MM.1S (cell line): ENCODE measurements at regions not wholly inside any gene's neighbourhood (a gene's known extent, or its start where the extent isn't known, plus 50 kb on each side); places are given as distances from the start of the nearest gene placed in this dataset.

Source experiments
- DNase-seq: peaks from one replicate; pipeline ENCODE4 v3.0.0-alpha.2; 2015
- H2AFZ ChIP-seq: fragments of 300-600 bp; sonication (generic); 2 replicates; pipeline ENCODE4 v1.6.0; 2016; ENCODE audit warnings: antibody characterized with exemption, low read length
- H3F3A ChIP-seq: fragments of 300-600 bp; sonication (generic); 2 replicates; pipeline ENCODE4 v1.6.1; 2016; ENCODE audit warnings: mild to moderate bottlenecking, antibody characterized with exemption, low read length, moderate library complexity, mixed read lengths; ENCODE audit not compliant: insufficient read depth
- H3K27ac ChIP-seq: fragments of 300-600 bp; sonication (generic); 2 replicates; pipeline ENCODE4 v1.5.1; 2016; ENCODE audit warnings: mild to moderate bottlenecking, low read length
- H3K27me3 ChIP-seq: fragments of 300-600 bp; sonication (generic); replicated peaks from 2 replicates; pipeline ENCODE4 v1.6.0; 2016; ENCODE audit warnings: low read length; ENCODE audit not compliant: insufficient read depth
- H3K36me3 ChIP-seq: fragments of 300-600 bp; sonication (generic); replicated peaks from 2 replicates; pipeline ENCODE4 v1.6.1; 2016; ENCODE audit warnings: mild to moderate bottlenecking, low read length, mixed read lengths; ENCODE audit not compliant: insufficient read depth
- H3K4me1 ChIP-seq: fragments of 300-600 bp; sonication (generic); 2 replicates; pipeline ENCODE4 v1.6.1; 2016; ENCODE audit warnings: low read length, mixed read lengths
- H3K4me2 ChIP-seq: fragments of 300-600 bp; sonication (generic); 2 replicates; pipeline ENCODE4 v1.6.0; 2016; ENCODE audit warnings: low read depth, low read length
- H3K4me3 ChIP-seq: fragments of 300-600 bp; sonication (generic); 2 replicates; pipeline ENCODE4 v1.5.1; 2016; ENCODE audit warnings: low read length, mixed read lengths
- H3K79me2 ChIP-seq: fragments of 300-600 bp; sonication (generic); 2 replicates; pipeline ENCODE4 v1.6.1; 2016; ENCODE audit warnings: mixed run types, low read length, mixed read lengths
- H3K9ac ChIP-seq: fragments of 300-600 bp; sonication (generic); 2 replicates; pipeline ENCODE4 v1.6.1; 2016; ENCODE audit warnings: low read length, mixed read lengths
- H3K9me2 ChIP-seq: fragments of 300-600 bp; sonication (generic); replicated peaks from 2 replicates; pipeline ENCODE4 v1.6.1; 2016; ENCODE audit warnings: mild to moderate bottlenecking, low read length, mixed read lengths; ENCODE audit not compliant: insufficient read depth
- H3K9me3 ChIP-seq: fragments of 300-600 bp; sonication (generic); replicated peaks from 2 replicates; pipeline ENCODE4 v1.6.1; 2016; ENCODE audit warnings: mild to moderate bottlenecking, low read length, mixed read lengths; ENCODE audit not compliant: insufficient read depth
- H4K20me1 ChIP-seq: fragments of 300-600 bp; sonication (generic); 2 replicates; pipeline ENCODE4 v1.6.1; 2016; ENCODE audit warnings: mild to moderate bottlenecking, low read length, moderate library complexity, mixed read lengths; ENCODE audit not compliant: insufficient read depth
- CTCF ChIP-seq: fragments of 300-600 bp; sonication (generic); IDR thresholded peaks from 2 replicates; pipeline ENCODE4 v1.5.1; 2016; ENCODE audit warnings: antibody characterized with exemption, low read length, mixed read lengths
- EZH2 ChIP-seq: fragments of 300-600 bp; sonication (generic); optimal IDR thresholded peaks from 2 replicates; pipeline ENCODE3; 2017; ENCODE audit warnings: low read depth, mild to moderate bottlenecking, antibody characterized with exemption, low read length, mixed read lengths
- EZH2phosphoT487 ChIP-seq: fragments of 300-600 bp; sonication (generic); IDR thresholded peaks from 2 replicates; pipeline ENCODE4 v1.6.1; 2018; ENCODE audit warnings: antibody characterized with exemption, low read length

GRCh38 chr1:220982686-220983085 lies 103.4 kb downstream of the HLX start:
- Histone ChIP-seq H2AFZ (no peak overlapping the region), H3F3A (no peaks in the 10 kb centered on the region), H3K4me3 (no peak overlapping the region), H3K4me2 (no peak overlapping the region), H3K27ac (no peak overlapping the region), H3K9me2 (no peaks in the 10 kb centered on the region), H3K9me3 (no peaks in the 10 kb centered on the region), H3K79me2 (no peaks in the 10 kb centered on the region), H3K9ac (no peak overlapping the region), H3K36me3 (no peaks in the 10 kb centered on the region), H3K4me1 (no peaks in the 10 kb centered on the region), H4K20me1 (no peaks in the 10 kb centered on the region), H3K27me3 (no peaks in the 10 kb centered on the region)
- TF ChIP-seq EZH2phosphoT487 (no peak), EZH2 (no peak), CTCF (no peak)
- no peak for DNase-seq

DNA sequence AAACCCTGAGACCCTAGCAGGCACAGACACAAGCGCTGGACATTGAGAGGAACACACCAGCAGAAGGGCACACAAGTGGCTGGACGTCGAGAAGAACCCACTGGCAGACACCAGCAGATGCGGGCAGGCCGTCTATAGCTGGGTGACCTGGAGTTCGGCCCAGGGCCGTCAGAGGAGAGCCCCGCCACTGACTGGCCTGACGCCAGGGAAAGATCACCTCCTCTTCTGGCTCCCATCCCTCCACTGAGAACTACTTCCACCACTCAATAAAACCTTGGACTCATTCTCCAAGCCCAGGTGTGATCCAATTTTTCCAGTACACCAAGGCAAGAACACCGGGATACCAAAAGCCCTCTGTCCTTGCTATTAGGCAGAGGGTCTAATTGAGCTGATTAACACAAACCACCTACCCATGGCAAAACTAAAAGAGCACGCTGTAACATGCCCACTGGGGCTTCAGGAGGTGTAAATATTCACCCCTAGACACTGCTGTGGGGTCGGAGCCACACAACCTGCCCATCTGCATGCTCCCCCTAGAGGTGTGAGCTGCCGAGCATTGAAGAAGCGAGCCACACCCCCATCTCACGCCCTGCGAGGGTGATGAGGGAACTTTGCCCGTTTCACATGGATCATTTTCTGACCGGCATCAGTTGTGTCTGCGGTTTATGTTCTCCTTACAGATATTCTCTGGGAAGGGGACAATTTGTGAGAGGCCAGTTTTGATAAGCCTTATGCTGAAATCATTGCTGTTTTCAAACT lies 104.8 kb downstream of the HLX start:
- H3K79me2 ChIP-seq, result no peaks in the 10 kb centered on the region
- no peak overlapping the region for H3K9ac ChIP-seq
- H3F3A ChIP-seq, result no peaks in the 10 kb centered on the region
- no peak overlapping the region for H3K27ac ChIP-seq
- no peaks in the 10 kb centered on the region for H3K27me3 ChIP-seq
- H3K9me2 ChIP-seq, result no peaks in the 10 kb centered on the region
- no peak overlapping the region for H3K4me3 ChIP-seq
- H3K4me1 ChIP-seq, result no peaks in the 10 kb centered on the region
- TF ChIP-seq CTCF (0 out of 2 replicates have a peak, but pooled peaks have one; percentile 4), EZH2phosphoT487 (no peak)
- H4K20me1 ChIP-seq, result no peaks in the 10 kb centered on the region
- no peaks in the 10 kb centered on the region for H3K9me3 ChIP-seq
- no peak for DNase-seq
- no peak overlapping the region for H3K4me2 ChIP-seq
- no peaks in the 10 kb centered on the region for H3K36me3 ChIP-seq
- H2AFZ ChIP-seq, result no peak overlapping the region

DNA sequence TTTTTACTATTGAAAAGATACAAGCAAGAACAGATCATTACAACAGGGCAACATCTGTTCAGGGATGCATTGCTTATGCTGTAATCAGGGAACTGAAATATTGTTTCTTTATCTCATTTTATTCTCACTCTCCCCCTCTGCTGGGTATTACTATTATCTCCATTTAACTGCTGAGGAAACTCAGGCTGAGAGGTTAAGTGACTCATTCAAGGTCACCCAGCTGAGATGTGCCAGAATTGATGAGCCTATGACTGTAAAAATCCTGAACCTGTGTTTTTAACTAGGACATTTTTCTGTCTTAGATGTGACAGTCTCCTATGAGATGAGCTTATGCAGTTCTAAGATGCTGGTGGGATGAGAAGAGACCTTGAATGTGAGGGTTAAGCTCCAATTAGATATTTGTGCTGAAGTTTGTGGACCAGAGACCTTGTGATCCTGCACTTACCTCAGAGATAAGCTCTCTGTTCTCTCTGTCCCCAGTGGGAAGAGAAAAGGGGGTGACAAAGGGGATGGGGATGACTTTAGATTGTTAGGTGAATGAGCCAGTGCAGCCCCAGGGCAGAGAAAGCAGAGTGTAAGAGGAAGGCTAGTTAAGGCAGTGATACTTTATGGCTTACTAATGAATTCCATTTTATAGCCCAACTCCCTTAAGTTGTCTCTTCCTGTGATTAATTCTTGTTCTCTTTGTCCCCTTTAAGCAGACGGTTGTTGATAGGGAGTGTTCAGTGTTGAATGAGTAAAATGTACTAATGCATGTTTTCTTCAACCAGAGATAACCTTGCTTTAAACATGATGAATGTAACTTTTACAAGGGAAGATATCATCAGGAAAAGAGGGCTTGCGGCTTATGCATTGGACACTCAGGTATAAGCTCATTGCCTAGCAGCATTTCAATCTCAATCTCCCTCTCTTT lies 111.4 kb downstream of the HLX start:
- no peak overlapping the region for H3K4me2 ChIP-seq
- H3K4me1 ChIP-seq, result no peaks in the 10 kb centered on the region
- no peaks in the 10 kb centered on the region for H3F3A ChIP-seq
- H3K4me3 ChIP-seq, result no peak overlapping the region
- no peaks in the 10 kb centered on the region for H3K27me3 ChIP-seq
- no peaks in the 10 kb centered on the region for H3K36me3 ChIP-seq
- no peak for TF ChIP-seq EZH2
- TF ChIP-seq EZH2phosphoT487, result no peak
- TF ChIP-seq CTCF, result no peak
- no peak overlapping the region for H2AFZ ChIP-seq
- no peaks in the 10 kb centered on the region for H3K79me2 ChIP-seq
- no peak overlapping the region for H3K9ac ChIP-seq
- no peaks in the 10 kb centered on the region for H4K20me1 ChIP-seq
- no peaks in the 10 kb centered on the region for H3K9me3 ChIP-seq
- DNase-seq, result no peak
- no peaks in the 10 kb centered on the region for H3K9me2 ChIP-seq
- H3K27ac ChIP-seq, result no peak overlapping the region
